IPS DF 4.7 (cell line): ENCODE measurements at regions not wholly inside any gene's neighbourhood (a gene's known extent, or its start where the extent isn't known, plus 50 kb on each side); places are given as distances from the start of the nearest gene placed in this dataset.

Experiments used
- DNase-seq: peaks from one replicate; pipeline ENCODE4 v3.0.0-alpha.2; 2013; ENCODE audit warnings: low spot score; ENCODE audit errors: extremely low read depth

DNA sequence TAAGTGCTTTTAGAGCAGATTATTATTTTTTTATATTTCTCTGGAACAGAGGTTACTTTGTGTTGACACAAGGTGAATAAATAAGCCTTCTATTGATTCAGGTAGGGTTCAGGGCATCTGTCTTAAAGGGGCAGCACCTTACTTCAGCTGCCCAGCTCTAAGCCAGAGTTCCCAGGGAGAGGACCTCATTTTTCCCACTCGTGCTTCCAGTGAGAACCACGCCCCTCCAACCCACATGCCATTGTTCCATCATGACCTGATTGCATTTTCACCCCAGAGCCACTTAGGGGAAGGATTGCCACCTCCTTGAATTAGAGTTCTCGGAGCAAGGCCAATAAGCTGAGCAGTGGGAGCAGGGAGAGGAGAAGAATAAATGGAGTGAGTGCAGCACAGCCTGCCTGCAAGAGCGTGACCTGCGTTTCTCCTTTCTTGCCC is 104.3 kb upstream of the FRY start:
- no peak for DNase-seq

- no peak for DNase-seq
These were observed 102.4 kb upstream of the FRY start for GRCh38 chr13:31929031-31929770.

- no peak for DNase-seq
These were observed 101.1 kb upstream of the FRY start for GRCh38 chr13:31930490-31930889.

DNA sequence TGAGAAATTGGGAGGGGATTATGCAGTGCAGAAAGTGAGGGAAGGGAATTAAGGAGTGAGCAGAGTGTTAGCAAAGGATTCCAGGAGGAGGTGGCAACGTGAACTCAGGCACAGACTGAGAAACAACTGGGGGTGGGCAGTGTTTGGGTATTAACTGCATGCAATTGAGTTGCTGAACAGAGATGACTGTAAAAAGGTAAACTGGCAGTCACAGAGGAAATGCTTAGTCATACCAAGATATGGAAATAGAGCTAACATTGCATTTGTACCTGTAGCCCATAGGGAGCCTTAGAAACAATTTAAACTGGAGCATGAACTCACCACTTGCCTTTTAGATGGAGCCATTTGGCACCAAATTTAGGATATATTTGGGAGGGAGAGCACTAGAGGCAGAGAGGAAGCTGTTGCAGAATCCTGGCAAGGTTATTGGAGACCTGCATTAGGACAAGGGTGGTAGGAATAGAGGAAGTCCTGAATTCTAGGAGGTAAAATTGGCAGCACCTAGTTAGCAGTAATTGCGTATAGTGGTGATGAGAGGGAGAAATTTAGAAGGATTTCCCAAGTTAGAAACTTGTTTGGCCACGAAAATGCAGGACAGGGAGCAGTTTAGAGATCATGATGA is 100.6 kb upstream of the FRY start:
- DNase-seq = no peak

GRCh38 chr13:31937436-31937835 is 94.1 kb upstream of the FRY start:
- no peak for DNase-seq

GRCh38 chr13:31940076-31940475 is 91.5 kb upstream of the FRY start:
- no peak for DNase-seq

DNA sequence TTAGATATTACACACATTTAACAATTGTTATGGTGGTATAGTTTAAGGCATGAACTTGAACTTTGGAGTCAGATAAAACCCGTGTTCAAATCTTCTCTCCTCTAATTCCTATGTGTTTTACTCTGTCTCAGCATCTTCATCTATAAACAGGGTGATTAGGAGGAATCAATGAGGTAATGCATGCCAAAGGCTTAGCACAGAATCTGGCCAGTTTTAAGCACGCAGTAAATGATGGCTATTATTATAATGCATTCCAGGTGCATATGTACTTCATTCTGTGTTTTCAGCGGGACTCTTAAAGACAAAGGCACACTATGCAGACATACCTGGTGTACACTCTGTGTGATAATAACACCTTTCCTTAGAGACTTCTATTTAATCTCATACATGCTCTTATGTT is 88.0 kb upstream of the FRY start:
- DNase-seq = no peak

- no peak for DNase-seq
These were observed 87.1 kb upstream of the FRY start for GRCh38 chr13:31944262-31945160.

GRCh38 chr13:31945202-31945961 is 86.2 kb upstream of the FRY start:
- no peak for DNase-seq

DNA sequence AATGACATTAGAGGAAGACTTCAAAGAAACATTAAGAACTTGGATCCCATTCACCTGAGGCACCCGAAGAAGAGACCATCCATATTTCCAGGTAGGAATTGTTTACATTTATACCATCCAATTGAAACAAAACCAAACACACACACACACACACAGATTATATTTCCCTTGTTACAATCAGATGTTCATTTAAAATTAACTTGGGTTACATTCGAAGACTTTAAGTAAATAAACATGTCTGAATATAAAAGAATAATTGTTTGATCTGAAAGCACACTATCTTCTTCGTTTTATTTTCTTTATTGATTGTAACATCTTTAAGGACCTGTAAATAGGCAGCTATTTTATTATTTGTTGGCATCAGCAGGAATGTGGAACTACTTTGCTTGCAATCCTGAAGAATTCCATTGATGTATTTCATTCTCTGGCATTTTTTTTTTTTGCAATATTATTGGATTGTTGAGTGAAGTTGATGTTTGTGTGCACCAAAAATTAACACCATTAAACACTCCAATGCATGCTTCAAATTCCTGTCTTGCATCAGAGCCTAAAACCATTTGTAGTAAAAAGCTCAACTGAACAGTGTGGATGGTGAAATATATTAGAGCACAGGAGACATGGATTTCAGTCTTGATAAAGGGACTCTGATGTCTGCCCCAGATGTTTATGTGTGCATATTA is 85.3 kb upstream of the FRY start:
- DNase-seq = no peak

DNA sequence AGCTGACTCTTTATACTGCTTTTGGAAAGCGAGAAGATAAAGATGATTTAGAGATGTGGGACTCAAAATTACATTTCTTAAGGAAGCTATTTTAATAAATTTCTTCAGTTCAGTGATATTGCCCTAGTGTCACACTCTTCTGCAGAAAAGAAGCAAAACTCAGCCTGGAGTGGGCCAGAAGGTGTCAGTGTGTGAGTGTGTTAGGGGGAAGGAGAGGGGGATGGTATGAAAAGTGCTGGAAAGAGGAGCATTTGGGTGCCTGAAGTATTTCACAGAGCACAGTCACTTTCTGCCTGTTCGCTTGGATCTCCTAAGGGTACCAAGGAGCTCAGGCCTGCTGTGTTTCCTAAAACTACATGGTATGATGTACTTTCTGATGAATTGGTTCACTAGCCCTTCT is 84.5 kb upstream of the FRY start:
- no peak for DNase-seq

- DNase-seq = no peak
These were observed 84.1 kb upstream of the FRY start for GRCh38 chr13:31947506-31947905.

- no peak for DNase-seq
These were observed 82.1 kb upstream of the FRY start for GRCh38 chr13:31949486-31949885.

- DNase-seq = no peak
These were observed 81.3 kb upstream of the FRY start for GRCh38 chr13:31950111-31950815.

DNA sequence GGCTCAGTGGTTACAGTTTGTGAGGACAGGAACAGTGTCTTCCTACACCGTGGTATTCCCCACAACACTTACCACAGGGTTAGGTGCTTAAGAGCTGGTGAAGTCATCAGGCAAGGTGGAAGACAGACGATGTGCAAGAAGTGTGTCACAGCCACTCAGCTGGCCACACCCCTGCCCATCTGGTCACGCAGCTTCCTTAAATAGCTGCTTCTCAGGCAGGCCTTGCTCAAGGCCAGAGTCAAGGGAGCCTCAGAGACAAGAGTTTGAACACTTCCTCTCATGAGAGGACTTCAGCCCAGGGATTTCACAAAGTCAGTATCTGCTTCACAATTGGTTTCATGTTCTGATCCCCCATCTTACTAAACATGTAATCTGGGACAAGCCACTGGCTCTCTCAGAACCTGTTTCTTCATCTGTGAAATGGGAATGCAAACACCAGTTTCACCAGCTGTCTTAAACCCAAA is 80.3 kb upstream of the FRY start:
- DNase-seq = no peak

GRCh38 chr13:31952641-31953380 is 78.8 kb upstream of the FRY start:
- no peak for DNase-seq

- DNase-seq = no peak
These were observed 76.5 kb upstream of the FRY start for GRCh38 chr13:31955101-31955500.

- no peak for DNase-seq
These were observed 75.8 kb upstream of the FRY start for GRCh38 chr13:31955741-31956140.

GRCh38 chr13:31956980-31957644 is 74.5 kb upstream of the FRY start:
- no peak for DNase-seq
